Ovary (tissue), 3 donors: ENCODE measurements at regions not wholly inside any gene's neighbourhood (a gene's known extent, or its start where the extent isn't known, plus 50 kb on each side); places are given as distances from the start of the nearest gene placed in this dataset.

Experiments used
- EP300 ChIP-seq: sonication (generic); formaldehyde crosslinking; IDR thresholded peaks from one replicate; pipeline ENCODE4 v1.6.1; 2017; ENCODE audit warnings: antibody characterized with exemption
- POLR2A ChIP-seq: fragments of 450-650 bp; IDR thresholded peaks from one replicate; pipeline ENCODE4 v1.6.1; 2017; ENCODE audit warnings: antibody characterized with exemption, mild to moderate bottlenecking, moderate library complexity
- TF ChIP-seq, protein P1 (sequence below), 3 donors: fragments of 450-650 bp in 2 of 3; fragments of 200-600 bp in 1 of 3; IDR thresholded peaks; one replicate each; pipeline versions ENCODE4 v1.5.1 to v1.8.0; 2016 to 2022; ENCODE audit warnings: antibody characterized with exemption in 3 of 3, mild to moderate bottlenecking in 1 of 3
- donor health status: DM: no; HTN: no; CAD: no.

DNA sequence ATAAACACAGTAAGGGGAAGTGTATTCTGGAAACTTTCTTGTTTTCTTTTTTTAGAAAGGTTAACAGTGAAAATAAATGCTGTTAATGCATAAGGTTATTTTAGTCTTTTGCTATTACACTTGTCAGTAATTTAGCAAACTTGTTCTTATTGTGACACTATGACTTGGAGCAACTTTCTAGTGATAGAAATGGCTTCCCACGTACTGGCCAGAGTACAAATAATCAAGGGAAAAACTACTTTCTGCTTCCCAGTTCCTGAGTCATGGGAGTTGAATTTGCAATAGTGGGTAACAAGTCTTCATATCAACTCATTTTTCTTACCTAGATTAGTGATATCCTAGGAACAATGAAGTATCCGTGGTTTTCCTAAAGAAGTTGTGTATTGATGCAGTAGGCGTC lies 1072.3 kb downstream of the FLRT2 start:
- TF ChIP-seq POLR2A (no peak), EP300 (no peak)
- TF ChIP-seq, protein P1, sequence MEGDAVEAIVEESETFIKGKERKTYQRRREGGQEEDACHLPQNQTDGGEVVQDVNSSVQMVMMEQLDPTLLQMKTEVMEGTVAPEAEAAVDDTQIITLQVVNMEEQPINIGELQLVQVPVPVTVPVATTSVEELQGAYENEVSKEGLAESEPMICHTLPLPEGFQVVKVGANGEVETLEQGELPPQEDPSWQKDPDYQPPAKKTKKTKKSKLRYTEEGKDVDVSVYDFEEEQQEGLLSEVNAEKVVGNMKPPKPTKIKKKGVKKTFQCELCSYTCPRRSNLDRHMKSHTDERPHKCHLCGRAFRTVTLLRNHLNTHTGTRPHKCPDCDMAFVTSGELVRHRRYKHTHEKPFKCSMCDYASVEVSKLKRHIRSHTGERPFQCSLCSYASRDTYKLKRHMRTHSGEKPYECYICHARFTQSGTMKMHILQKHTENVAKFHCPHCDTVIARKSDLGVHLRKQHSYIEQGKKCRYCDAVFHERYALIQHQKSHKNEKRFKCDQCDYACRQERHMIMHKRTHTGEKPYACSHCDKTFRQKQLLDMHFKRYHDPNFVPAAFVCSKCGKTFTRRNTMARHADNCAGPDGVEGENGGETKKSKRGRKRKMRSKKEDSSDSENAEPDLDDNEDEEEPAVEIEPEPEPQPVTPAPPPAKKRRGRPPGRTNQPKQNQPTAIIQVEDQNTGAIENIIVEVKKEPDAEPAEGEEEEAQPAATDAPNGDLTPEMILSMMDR (IDR thresholded peaks at IDR 0.05), result no peak
